ENCODE measurements at regions not wholly inside any gene's neighbourhood (a gene's known extent, or its start where the extent isn't known, plus 50 kb on each side); places are given as distances from the start of the nearest gene placed in this dataset.
"Not testable (repeated sequence)": the region's sequence is repeated elsewhere in the genome, so short reads cannot be mapped to it uniquely, and the experiment has no call there.

- no peak overlapping the region for H3K4me3 Mint-ChIP-seq
- no peak for DNase-seq
- H3K27ac Mint-ChIP-seq, result no peak overlapping the region
- H3K36me3 Mint-ChIP-seq, result no peaks in the 10 kb centered on the region
- H3K9me3 Mint-ChIP-seq, result peaks cover 11% of the 10 kb centered on the region
- H3K4me1 Mint-ChIP-seq, result no peaks in the 10 kb centered on the region
- H3K27me3 Mint-ChIP-seq, result no peaks in the 10 kb centered on the region
Observed at GRCh38 chr4:189117426-189117825, 823.2 kb upstream of the FRG1 start.

GRCh38 chr4:189121336-189121735 is 819.3 kb upstream of the FRG1 start:
- Mint-ChIP-seq H3K4me3 (no peak overlapping the region), H3K27me3 (no peaks in the 10 kb centered on the region), H3K27ac (no peak overlapping the region), H3K4me1 (no peaks in the 10 kb centered on the region), H3K36me3 (no peaks in the 10 kb centered on the region), H3K9me3 (peaks cover 11% of the 10 kb centered on the region)
- DNase-seq, result no peak

- no peak for DNase-seq
Observed at GRCh38 chr4:189124149-189124758, 816.4 kb upstream of the FRG1 start.

GRCh38 chr4:189124791-189125190 is 815.9 kb upstream of the FRG1 start:
- Mint-ChIP-seq H3K4me3 (no peak overlapping the region), H3K36me3 (no peaks in the 10 kb centered on the region), H3K9me3 (peaks cover 9% of the 10 kb centered on the region), H3K27ac (no peak overlapping the region), H3K27me3 (no peaks in the 10 kb centered on the region), H3K4me1 (no peaks in the 10 kb centered on the region)
- DNase-seq, result no peak

More at GRCh38 chr4:189124149-189124758, 816.4 kb upstream of the FRG1 start:
- H3K27ac Mint-ChIP-seq, result no peak overlapping the region
- H3K4me1 Mint-ChIP-seq, result no peaks in the 10 kb centered on the region
- H3K36me3 Mint-ChIP-seq, result no peaks in the 10 kb centered on the region
- H3K27me3 Mint-ChIP-seq, result no peaks in the 10 kb centered on the region
- H3K4me3 Mint-ChIP-seq, result no peak overlapping the region
- H3K9me3 Mint-ChIP-seq, result peaks cover 9% of the 10 kb centered on the region

GRCh38 chr4:189126040-189126439 is 814.6 kb upstream of the FRG1 start:
- Mint-ChIP-seq H3K4me3 (no peak overlapping the region), H3K36me3 (no peaks in the 10 kb centered on the region), H3K27me3 (no peaks in the 10 kb centered on the region), H3K27ac (no peak overlapping the region), H3K4me1 (no peaks in the 10 kb centered on the region), H3K9me3 (peaks cover 8% of the 10 kb centered on the region)
- no peak for DNase-seq

- peaks cover 6% of the 10 kb centered on the region for H3K9me3 Mint-ChIP-seq
- no peak overlapping the region for H3K27ac Mint-ChIP-seq
- no peaks in the 10 kb centered on the region for H3K27me3 Mint-ChIP-seq
- no peak for DNase-seq
- no peaks in the 10 kb centered on the region for H3K4me1 Mint-ChIP-seq
- no peaks in the 10 kb centered on the region for H3K36me3 Mint-ChIP-seq
- H3K4me3 Mint-ChIP-seq, result no peak overlapping the region
Observed at GRCh38 chr4:189128341-189128740, 812.3 kb upstream of the FRG1 start.

GRCh38 chr4:189129044-189129694 is 811.5 kb upstream of the FRG1 start:
- Mint-ChIP-seq H3K4me3 (no peak overlapping the region), H3K36me3 (no peaks in the 10 kb centered on the region)

GRCh38 chr4:189131118-189131517 is 809.6 kb upstream of the FRG1 start:
- Mint-ChIP-seq H3K9me3 (peaks cover 4% of the 10 kb centered on the region), H3K4me1 (no peaks in the 10 kb centered on the region), H3K27me3 (no peaks in the 10 kb centered on the region), H3K27ac (no peak overlapping the region), H3K4me3 (no peak overlapping the region), H3K36me3 (no peaks in the 10 kb centered on the region)
- no peak for DNase-seq

More at GRCh38 chr4:189129044-189129694, 811.5 kb upstream of the FRG1 start:
- H3K4me1 Mint-ChIP-seq, result no peaks in the 10 kb centered on the region
- H3K27ac Mint-ChIP-seq, result no peak overlapping the region
- H3K27me3 Mint-ChIP-seq, result no peaks in the 10 kb centered on the region
- no peak for DNase-seq
- H3K9me3 Mint-ChIP-seq, result peaks cover 6% of the 10 kb centered on the region

- H3K4me3 Mint-ChIP-seq, result no peak overlapping the region
- no peaks in the 10 kb centered on the region for H3K4me1 Mint-ChIP-seq
- no peaks in the 10 kb centered on the region for H3K36me3 Mint-ChIP-seq
- peaks cover 2% of the 10 kb centered on the region for H3K9me3 Mint-ChIP-seq
- no peak overlapping the region for H3K27ac Mint-ChIP-seq
- DNase-seq, result no peak
- no peaks in the 10 kb centered on the region for H3K27me3 Mint-ChIP-seq
Observed at GRCh38 chr4:189136462-189136861, 804.2 kb upstream of the FRG1 start.

- H3K4me1 Mint-ChIP-seq, result no peaks in the 10 kb centered on the region
- no peak overlapping the region for H3K27ac Mint-ChIP-seq
- no peak for DNase-seq
- H3K36me3 Mint-ChIP-seq, result no peaks in the 10 kb centered on the region
- no peak overlapping the region for H3K4me3 Mint-ChIP-seq
- no peaks in the 10 kb centered on the region for H3K27me3 Mint-ChIP-seq
- peaks cover 3% of the 10 kb centered on the region for H3K9me3 Mint-ChIP-seq
Observed at GRCh38 chr4:189143263-189143952, 797.3 kb upstream of the FRG1 start.

GRCh38 chr4:189147005-189147929 is 793.4 kb upstream of the FRG1 start:
- Mint-ChIP-seq H3K4me1 (no peaks in the 10 kb centered on the region), H3K36me3 (no peaks in the 10 kb centered on the region), H3K4me3 (no peak overlapping the region), H3K27ac (no peak overlapping the region), H3K9me3 (peaks cover 11% of the 10 kb centered on the region), H3K27me3 (no peaks in the 10 kb centered on the region)
- no peak for DNase-seq

GRCh38 chr4:189155083-189155482 is 785.6 kb upstream of the FRG1 start:
- H3K27me3 Mint-ChIP-seq, H3K27ac Mint-ChIP-seq, H3K4me1 Mint-ChIP-seq, H3K4me3 Mint-ChIP-seq, DNase-seq, H3K9me3 Mint-ChIP-seq, H3K36me3 Mint-ChIP-seq: not testable (repeated sequence)

- Mint-ChIP-seq H3K36me3 (no peaks in the 10 kb centered on the region), H3K4me3 (no peak overlapping the region), H3K9me3 (peaks cover 4% of the 10 kb centered on the region), H3K27ac (no peak overlapping the region), H3K27me3 (no peaks in the 10 kb centered on the region), H3K4me1 (no peaks in the 10 kb centered on the region)
- no peak for DNase-seq
Observed at GRCh38 chr4:189162073-189162789, 778.4 kb upstream of the FRG1 start.

GRCh38 chr4:189162888-189163287 is 777.8 kb upstream of the FRG1 start:
- H3K4me3 Mint-ChIP-seq, result no peak overlapping the region

More at GRCh38 chr4:189162888-189163287, 777.8 kb upstream of the FRG1 start:
- no peak overlapping the region for H3K27ac Mint-ChIP-seq
- DNase-seq, result no peak
- no peaks in the 10 kb centered on the region for H3K27me3 Mint-ChIP-seq
- no peaks in the 10 kb centered on the region for H3K4me1 Mint-ChIP-seq
- H3K9me3 Mint-ChIP-seq, result peaks cover 3% of the 10 kb centered on the region
- H3K36me3 Mint-ChIP-seq, result no peaks in the 10 kb centered on the region
